Fibroblast of gingiva (primary cell): ENCODE measurements at regions not wholly inside any gene's neighbourhood (a gene's known extent, or its start where the extent isn't known, plus 50 kb on each side); places are given as distances from the start of the nearest gene placed in this dataset.

ENCODE experiments used
- DNase-seq: peaks from one replicate; pipeline ENCODE4 v3.0.0-alpha.2; 2011; ENCODE audit warnings: low read depth

DNA sequence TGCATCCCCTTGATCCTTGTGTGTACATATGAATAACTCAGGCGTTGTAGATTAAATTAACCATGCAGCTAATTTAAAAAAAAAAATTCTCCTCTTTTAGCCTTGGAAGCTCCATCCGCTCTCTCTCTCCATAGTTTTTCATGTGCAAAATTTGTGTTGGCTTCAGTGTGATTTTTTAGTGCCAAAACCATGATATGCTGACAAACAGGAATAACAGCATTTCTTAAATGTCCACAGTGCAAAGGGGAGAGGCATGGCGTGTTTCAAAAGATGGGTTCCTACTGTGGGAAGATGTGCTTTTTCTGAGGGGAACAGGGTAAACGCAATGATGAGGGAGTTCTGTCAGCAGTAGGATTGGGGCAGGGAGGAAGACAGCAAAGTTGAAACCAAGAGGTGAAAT lies 247.0 kb downstream of the ICOS start:
- no peak for DNase-seq

DNA sequence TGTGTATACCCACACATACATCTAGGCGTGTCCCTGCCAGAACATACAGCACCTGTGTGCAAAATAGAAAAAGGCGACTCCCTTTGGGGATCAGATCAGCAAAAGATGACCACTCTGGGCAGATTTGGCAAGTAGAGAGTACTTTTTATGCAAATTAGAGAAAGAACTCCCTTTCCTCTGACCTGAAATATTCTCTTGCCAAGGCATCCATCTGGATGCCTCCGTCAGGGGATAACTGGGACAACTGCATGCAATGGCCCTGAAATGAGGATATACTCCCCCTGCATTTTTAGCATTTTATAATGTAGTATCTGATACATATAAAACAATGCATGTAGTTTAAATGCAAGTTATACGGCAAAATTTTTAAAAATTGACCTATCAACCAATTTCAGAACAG lies 247.7 kb downstream of the ICOS start:
- no peak for DNase-seq

DNA sequence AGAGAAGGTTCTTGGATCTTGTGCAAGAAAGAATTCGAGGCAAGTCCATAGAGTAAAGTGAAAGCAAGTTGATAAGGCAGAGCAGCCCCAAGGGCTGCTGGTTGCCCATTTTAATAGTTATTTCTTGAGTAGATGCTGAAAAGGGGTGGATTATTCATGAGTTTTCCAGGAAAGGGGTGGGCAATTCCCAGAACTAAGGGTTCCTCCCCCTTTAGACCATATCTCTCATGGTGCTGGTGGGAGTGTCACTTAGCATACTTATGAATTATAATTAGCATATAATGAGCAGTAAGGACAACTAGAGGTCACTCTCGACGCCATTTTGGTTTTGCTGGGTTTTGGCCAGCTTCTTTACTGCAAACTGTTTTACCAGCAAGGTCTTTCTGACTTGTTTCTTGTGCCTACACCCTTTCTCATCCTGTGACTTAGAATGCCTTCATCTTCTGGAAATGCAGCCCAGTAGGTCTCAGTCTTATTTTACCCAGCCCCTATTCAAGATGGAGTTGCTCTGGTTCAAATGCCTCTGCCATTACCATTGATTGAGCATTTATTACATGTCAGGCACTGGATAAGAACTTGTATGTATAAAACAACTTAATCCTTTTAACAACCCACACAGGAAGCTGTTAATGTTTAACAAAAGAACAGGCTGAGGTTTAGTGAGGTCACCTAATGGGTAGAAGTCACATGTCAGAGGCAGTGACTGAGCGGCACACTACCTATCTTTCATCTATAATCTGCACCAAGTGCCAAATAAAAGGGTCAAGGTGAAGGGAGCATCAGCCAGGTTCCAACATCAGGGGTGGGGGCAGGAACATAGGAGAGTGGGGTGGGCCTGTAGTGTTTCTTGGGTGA lies 250.9 kb downstream of the ICOS start:
- DNase-seq = no peak

DNA sequence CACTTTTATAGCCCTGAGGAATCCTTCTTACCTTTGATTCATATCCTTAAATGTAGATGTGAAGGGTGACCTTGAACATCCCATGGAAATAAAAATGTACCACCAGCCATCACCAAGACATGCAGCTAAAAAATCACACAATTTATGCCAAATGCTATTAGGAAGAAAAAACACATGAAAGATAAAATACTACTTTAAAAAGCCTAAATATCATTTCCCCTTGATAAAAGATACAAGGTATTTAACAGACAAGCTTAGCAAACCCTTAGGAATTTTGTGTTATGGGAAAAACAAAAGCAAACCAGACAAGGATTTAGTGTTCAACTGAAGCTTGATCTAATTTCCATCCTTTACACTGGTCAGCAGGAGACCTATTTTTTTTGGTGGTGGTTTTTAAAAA lies 255.0 kb downstream of the ICOS start:
- no peak for DNase-seq

DNA sequence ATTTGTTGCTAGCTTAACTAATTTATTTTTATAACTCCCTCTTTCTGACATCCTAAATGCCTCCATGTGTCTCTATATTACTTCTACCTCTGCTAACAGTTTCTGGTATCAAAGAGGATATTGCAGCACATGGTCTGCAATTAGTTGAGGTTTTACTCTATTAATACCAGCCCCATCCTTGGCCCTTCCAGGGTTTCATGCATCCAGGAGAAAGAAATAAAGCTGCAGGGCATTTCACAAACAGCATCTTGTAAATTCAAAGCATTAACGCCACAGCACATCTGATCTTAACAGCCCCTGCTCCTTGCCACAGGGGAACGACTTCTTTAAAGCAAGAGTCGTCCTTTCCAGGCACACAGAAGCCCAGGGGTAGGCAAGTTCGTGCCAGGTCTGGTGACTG lies 258.9 kb downstream of the ICOS start:
- no peak for DNase-seq

DNA sequence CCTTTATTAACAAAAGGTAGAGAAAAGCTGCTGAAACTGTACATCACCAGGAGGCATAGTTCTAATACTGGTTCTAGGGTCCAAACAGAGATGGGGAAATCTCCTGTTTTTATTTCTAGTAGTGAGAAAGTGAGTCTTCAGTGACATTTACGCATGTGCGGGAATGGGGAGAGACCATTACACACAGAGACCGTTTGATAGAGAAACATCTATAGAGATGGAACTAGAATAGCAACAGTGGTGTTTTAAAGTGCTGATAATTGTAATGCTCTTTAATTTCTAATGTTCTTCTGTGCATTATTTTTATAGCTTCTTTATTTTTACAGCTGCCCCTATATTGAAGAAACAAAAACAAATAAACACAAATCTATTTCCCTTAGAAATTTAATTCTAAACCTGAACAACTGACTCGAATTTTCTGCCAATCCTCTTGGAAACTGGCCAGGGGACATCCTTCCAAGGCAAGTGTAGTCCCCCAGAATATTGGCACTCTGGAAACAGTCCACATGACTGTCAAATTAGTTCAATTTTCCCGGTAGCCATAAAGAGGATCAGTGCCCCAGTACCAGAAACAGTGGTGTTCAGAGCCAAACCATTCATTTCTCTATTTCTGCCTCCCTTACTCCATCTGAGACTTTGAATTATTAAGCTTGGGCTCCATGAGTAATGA lies 260.9 kb downstream of the ICOS start:
- DNase-seq = no peak

DNA sequence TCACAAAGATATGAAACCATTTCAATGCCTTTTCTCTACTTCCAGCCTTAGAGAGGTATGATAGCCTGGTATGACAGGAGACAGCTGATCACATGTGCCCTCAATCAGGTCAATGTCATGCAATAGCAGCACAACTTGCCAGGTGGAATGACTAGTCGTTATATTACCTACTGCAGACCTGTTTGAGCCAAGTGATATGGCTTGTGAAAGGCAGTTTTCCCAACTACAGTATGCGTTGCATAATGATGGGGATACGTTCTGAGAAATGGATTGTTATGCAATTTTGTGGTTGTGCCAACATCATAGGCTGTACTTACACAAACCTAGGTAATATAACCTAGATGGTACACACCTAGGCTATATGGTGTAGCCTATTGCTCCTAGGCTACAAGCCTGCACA lies 262.8 kb downstream of the ICOS start:
- DNase-seq = no peak

DNA sequence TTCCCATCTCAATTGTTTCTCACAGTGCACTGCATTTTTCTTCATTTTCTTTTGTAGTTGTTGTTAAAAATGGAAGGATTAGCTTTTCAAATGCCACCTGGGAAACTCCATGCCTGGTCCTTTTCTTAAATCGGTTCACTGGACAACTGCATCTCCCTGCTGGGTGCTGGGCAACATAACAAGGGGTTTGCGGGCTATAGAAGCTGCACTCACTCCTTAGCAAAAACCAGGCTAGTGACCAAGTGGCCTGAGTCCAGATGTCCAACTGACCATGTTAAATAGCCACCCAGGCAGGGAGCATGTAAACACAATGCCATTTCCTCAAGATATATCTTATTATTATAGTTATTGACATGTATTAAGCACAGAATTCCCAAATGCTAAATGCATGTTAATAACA lies 264.9 kb downstream of the ICOS start:
- DNase-seq = no peak

DNA sequence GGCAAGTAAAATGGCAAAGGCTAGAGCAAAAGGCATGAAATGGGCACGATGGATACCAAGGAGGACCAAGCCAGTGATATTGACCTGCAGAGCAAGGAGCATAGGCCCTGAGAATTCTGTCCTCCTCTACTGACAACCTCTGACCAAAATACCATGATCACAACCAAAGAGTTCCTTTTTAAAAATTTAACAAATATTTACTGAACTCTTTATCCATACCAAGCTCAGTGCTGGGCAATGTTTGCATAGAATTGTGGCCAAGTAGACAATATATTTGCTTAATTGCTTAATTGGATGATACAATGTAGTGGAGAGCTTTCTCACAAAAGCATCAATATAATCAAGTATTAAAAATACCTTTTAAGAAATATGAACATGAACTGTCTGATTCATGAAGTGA lies 265.7 kb downstream of the ICOS start:
- DNase-seq = no peak

DNA sequence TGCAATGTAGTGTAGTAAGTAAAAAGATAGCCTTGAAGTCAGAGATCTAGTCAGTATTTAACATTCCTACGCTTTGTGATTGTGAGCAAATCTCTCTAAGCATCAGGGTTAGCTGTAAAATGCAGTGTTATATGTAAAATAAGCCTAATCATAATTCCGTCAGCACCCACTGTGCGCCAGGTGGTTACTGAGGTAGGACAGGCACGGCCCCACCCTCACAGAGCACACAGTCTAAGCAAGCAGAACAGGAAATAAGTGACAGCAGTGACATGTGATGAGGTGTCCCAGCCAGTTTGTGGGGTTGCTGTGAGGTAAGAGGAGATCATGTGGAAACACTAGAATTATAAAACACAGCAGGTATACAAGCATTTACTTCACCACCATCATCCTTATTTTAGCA lies 267.1 kb downstream of the ICOS start:
- DNase-seq = no peak

DNA sequence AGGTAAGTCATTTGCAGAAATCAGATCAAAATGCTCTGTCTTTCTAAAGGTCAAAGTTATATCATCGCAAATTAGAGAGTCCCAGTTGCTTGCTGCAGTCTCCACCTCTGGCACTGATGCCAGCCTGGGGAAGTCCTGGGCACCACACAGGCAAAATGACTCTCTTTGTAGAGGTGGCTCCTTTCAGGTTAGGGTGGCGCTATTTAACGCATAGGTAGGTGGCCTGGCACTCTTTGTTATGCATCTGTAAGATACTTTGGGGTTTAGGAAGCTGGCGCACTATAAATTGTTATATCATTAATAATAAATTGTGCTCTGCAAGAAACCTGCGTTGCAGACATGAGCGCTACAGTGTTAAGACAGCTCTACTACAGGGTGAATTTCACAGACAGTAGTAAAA lies 268.5 kb downstream of the ICOS start:
- DNase-seq = no peak

DNA sequence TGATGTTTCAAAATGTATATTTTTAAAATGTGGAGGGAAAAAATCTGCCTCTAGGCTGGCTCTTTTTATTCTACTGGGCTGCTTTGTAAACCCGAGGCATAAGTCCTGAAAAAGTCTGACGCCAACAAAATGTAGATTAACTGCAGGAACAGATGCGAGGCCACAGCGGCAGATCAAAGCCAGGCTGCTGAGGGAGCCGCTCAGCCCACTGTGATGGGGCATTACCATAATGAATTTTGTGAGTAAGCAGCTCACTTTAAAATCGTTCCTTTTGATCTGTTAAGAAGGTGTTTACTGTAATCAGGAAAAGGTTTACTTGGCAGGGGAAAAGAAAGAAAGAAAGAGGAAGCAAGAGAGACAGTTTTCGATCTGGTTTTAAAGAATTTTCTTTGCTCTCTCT lies 269.0 kb downstream of the ICOS start:
- no peak for DNase-seq

DNA sequence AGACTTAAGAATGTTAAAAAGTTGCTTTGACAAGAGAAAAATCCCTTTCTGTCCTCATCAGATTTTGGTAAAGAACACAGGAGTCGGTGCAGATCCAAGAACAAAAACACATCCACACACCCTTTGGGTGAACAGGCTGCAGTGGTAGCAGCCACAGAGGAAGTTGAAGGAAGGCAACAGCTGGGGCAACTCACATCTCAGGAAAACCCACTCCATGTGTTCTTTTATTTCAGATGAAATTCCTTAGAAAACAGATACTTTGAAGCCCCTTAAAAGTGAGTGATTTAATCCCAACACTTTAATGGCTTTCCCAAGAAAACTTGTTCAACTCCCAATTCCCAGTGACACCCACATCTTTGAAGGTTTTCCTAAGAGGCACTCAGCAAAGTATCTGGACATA lies 271.3 kb downstream of the ICOS start:
- no peak for DNase-seq

DNA sequence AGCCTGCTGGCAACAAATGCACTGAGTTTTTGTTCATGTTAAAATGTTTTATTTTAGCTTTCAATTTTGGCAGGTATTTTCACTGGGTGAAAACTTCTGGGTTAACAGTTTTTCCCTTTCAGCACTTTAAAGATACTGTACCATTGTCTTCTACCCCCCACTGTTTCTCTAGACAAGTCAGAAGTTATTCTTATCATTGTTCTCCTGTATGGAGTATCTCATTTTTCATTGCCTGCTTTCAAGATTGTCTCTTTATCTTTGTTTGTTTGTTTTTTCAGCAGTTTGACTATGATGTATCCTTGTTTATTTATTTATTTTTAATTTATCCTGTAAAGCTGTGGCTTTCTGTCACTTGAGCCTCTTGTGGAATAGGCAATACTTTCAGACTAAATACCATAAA lies 277.0 kb downstream of the ICOS start:
- no peak for DNase-seq

DNA sequence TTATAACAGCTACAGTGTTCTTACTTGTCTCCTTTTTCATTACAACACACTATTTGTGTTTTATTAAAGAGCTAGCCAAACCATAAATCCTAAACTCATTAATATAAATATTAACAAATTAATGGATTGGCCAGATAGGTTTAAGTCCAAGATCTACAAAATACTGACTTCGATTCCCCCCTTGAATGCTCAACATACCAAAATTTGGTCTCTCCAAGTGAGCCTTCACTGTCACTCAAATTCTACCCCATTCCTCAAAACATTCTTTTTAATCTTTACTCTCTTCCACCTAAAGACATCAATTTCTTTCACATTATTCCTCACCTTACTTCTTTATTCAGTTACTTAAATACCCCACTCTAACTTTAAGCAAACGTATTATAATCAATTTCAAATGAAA lies 281.5 kb downstream of the ICOS start:
- DNase-seq = no peak

DNA sequence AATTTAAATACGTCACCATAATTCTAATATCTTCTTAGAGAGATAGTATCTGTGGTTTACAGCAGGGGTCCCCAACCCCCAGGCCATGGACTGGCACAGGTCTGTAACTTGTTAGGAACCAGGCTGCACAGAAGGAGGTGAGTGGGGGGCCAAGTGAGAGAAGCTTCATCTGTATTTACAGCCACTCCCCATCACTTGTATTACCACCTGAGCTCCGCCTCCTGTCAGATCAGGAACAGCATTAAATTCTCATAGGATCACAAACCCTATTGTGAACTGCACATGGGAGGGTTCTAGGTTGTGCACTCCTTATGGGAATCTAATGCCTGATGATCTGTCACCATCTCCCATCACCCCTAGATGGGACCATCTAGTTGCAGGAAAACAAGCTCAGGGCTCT lies 282.6 kb downstream of the ICOS start:
- no peak for DNase-seq

DNA sequence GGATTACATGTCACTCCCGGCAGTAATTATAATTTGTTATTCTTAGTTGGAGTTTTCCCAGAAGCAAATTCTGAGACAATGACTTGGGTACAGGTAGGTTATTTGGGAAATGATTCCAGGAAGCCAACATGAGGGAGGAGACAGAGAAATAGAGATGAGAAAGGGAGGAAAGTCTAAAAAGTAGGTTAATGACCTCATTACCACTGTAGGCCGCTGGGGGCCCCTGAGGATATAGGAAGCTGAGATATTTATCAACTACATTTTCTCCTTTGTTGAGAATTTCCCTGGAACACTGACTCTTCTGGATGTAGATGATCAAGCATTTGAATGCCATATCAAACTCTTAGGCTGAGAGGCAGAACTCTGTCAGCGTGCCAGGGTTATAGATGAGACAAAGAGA lies 284.3 kb downstream of the ICOS start:
- no peak for DNase-seq

DNA sequence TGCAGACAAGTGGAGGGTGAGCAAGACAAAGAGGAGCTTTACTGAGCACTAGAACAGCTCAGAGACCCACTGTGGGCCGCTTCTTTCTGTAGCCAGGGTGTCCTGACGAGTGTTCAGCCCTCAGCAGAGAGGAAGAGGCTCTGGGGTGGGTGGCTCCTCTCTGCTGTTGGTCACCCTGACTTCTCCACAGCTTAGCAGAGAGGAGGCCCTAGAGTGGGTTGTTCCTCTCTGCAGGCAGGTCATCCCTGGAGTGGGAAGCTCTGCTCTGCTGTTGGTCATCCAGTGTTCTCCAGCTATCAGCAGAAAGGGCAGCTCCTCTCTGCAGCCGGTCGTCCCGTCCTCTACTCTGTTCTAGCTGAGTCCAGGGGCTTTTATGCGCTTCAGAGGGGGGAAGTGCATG lies 286.5 kb downstream of the ICOS start:
- DNase-seq = no peak

DNA sequence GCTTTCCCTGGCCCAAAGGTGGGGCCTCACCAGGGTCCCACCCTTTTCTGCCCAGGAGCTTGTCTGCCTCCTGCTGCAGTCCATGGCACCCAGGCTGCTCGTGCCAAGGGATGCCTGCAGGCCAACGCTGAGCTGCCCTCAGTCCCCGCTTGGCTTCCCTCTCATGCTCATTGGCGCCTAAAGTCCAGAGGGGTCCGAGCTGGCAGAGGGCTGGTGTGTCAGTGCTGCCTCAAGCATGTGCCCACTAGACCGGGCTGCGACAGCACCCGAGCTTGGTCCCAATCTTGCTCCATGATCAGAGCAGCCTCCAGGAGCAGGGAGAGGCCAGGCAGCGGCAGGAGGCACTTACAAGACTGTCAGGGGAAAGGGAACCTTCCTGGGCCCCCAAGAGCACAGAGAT lies 287.0 kb downstream of the ICOS start:
- no peak for DNase-seq

DNA sequence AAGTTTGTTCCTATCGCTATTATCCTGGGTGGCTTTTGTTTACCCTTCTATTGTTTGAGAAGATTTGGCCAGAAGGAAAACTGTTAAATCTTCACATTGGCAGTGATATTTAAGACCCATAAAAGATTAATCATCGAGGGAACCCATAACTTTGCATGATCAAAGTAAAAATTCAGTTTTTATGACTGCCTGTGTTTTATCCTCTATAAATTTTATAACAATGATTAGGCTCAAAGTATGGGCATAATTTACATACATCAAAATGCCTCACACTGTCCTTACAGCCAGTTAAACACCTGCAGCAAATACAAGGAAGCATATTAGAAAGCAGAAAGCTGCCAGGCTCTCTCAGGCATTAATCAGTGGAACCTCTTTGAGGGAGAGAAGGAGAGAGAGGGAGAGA lies 289.1 kb downstream of the ICOS start:
- DNase-seq = no peak

DNA sequence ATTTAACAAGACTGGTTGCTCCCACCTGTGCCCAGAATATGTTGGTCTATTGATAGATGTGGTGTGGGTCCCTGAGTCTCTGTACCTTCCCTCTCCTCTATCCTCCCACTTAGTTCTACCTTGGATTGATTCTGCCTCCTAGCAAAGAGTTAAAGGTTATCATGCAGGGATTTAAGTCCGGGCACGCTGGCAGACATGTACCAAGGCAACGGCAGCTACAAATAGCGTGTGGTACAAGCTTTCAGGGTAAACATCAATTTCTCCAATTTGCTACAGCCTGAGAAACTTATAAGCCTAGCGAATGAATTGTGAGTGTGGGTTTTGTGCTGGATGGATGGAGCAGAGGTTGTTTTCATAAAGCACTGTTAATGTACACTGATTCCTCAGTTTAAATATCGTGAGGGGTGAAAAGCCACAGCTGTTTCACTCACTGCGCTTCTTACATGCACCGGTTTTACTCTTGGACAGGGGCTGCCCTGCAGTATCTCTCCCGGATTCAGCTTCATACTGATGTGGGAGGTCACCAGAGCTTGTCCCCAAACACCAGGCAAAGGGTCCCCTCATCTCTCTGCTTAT lies 289.8 kb downstream of the ICOS start:
- no peak for DNase-seq

DNA sequence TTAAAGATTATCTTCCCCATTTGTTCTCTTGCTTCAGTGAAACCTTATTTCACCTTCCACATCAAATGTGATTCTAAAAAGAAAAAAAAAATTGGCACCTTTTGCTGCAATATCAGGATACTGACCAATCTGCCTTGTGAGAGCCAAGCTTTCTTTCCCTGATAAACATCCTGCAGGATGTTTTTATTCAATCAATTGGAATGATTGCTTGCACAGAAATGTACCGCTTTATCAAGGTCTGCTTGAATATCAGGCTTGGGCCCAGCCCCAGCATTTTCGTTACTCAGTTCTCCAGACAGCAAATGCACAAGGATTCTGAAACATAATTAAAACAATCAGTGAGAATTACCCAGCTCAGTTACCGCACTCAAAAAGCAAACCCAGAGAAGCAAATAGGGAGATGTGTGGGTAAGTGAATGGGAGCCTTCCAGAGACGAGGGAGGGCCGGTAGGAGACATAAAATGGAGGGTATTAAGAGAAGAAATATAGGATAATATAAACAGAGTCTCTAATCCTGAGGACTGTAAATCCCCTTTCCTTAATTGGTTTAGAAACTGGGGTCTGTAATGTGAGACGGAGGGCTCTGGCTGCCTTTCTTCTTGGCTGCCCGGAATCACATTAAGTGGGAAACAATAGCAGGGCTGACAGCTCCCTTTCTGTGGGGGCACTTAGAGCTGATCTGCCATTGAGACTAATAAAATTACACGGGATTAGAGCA lies 291.8 kb downstream of the ICOS start:
- DNase-seq = no peak

DNA sequence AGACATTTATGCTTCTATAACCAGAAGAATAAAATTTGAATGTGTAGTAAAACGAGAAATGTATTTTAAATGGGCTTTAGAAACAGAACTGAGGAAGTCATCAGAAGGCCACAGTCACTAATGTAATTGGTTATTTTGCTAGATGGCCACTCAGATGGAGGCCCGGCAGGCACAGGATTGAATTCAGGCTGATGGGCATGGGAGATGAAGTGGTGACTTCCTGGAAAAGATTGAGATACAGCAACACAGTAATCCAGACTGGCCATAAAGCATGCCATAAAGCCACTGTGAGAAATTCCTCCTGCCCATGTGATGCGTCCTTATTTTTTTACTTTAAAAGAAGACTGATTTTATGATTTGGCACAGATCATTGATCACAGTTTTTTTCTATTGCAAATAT lies 297.7 kb downstream of the ICOS start:
- DNase-seq = no peak
